IMR-90 (cell line): ENCODE measurements at regions not wholly inside any gene's neighbourhood (a gene's known extent, or its start where the extent isn't known, plus 50 kb on each side); places are given as distances from the start of the nearest gene placed in this dataset.

Source experiments
- ATAC-seq: fragments of 200-7000 bp; cut with Tn5 transposase; 2 replicates; pipeline ENCODE4 v1.9.1; 2020; ENCODE audit warnings: low read depth, mild to moderate bottlenecking, moderate library complexity
- BruUV-seq: library from RNA; stranded (reverse); fragments of 400-500 nt; replicated peaks from 2 replicates; lab custom pipeline; 2021; lab: Mats Ljungman, UMichigan
- CTCF ChIA-PET: fragments of 300-600 bp; formaldehyde crosslinking; extraction: SDS; loops from one replicate; lab custom pipeline; 2021; ENCODE audit warnings: antibody characterized with exemption; lab: Yijun Ruan, JAX
- POLR2A ChIA-PET: fragments of 300-600 bp; sonication (Branson Sonifier 250); formaldehyde crosslinking; loops from one replicate; lab custom pipeline; 2022; ENCODE audit warnings: antibody characterized with exemption; ENCODE audit not compliant: unreplicated experiment; lab: Charles Lee
- DNase-seq: peaks from one replicate; pipeline ENCODE4 v3.0.0; 2013
- H2AFZ ChIP-seq: replicated peaks from 2 replicates; pipeline ENCODE3; 2013; ENCODE audit warnings: low read length, mild to moderate bottlenecking; ENCODE audit not compliant: poor library complexity
- H2AK5ac ChIP-seq: 2 replicates; pipeline ENCODE4 v1.6.1; 2013; ENCODE audit warnings: low read depth, low read length, inconsistent platforms
- H2AK9ac ChIP-seq: replicated peaks from 2 replicates; pipeline ENCODE3; 2013; ENCODE audit warnings: mild to moderate bottlenecking, low read depth, low read length, moderate library complexity; ENCODE audit not compliant: poor library complexity
- H2BK120ac ChIP-seq: 2 replicates; pipeline ENCODE4 v1.6.1; 2013; ENCODE audit warnings: low read depth, low read length, inconsistent platforms
- H2BK15ac ChIP-seq: 3 replicates; pipeline ENCODE4 v1.6.1; 2013; ENCODE audit warnings: low read depth, low read length, inconsistent platforms
- H2BK20ac ChIP-seq: 2 replicates; pipeline ENCODE4 v1.6.1; 2013; ENCODE audit warnings: low read depth, mild to moderate bottlenecking, inconsistent platforms, low read length, moderate library complexity
- H2BK5ac ChIP-seq: 2 replicates; pipeline ENCODE4 v1.6.1; 2013; ENCODE audit warnings: mild to moderate bottlenecking, low read depth, low read length, inconsistent platforms; ENCODE audit not compliant: poor library complexity, severe bottlenecking
- H3K14ac ChIP-seq: replicated peaks from 2 replicates; pipeline ENCODE4 v1.6.1; 2013; ENCODE audit warnings: low read depth, low read length, inconsistent platforms
- H3K18ac ChIP-seq: 2 replicates; pipeline ENCODE4 v1.6.1; 2013; ENCODE audit warnings: low read depth, low read length, control low read depth
- H3K23ac ChIP-seq: 2 replicates; pipeline ENCODE4 v1.6.1; 2013; ENCODE audit warnings: low read depth, low read length, inconsistent platforms
- H3K27ac ChIP-seq: 2 replicates; pipeline ENCODE4 v1.5.1; 2013; ENCODE audit warnings: mild to moderate bottlenecking, control low read depth, low read length; ENCODE audit not compliant: insufficient read depth
- H3K27me3 ChIP-seq: 2 replicates; pipeline ENCODE4 v1.6.1; 2013; ENCODE audit warnings: low read length; ENCODE audit not compliant: control insufficient read depth, insufficient read depth
- H3K36me3 ChIP-seq: 2 replicates; pipeline ENCODE4 v1.6.1; 2013; ENCODE audit warnings: low read length, mixed read lengths; ENCODE audit not compliant: control insufficient read depth, insufficient read depth
- H3K4ac ChIP-seq: 2 replicates; pipeline ENCODE4 v1.6.1; 2013; ENCODE audit warnings: low read depth, low read length, inconsistent platforms
- H3K4me1 ChIP-seq: 2 replicates; pipeline ENCODE4 v1.6.1; 2013; ENCODE audit warnings: low read length, mixed read lengths; ENCODE audit not compliant: control insufficient read depth, insufficient read depth
- H3K4me2 ChIP-seq: 2 replicates; pipeline ENCODE4 v1.6.1; 2013; ENCODE audit warnings: low read depth, mild to moderate bottlenecking, control low read depth, low read length, moderate library complexity
- H3K4me3 ChIP-seq: 2 replicates; pipeline ENCODE4 v1.5.1; 2013; ENCODE audit warnings: low read depth, mild to moderate bottlenecking, control low read depth, low read length, moderate library complexity; ENCODE audit not compliant: insufficient read depth
- H3K56ac ChIP-seq: 2 replicates; pipeline ENCODE4 v1.6.1; 2013; ENCODE audit warnings: low read length, inconsistent platforms; ENCODE audit not compliant: insufficient read depth; ENCODE audit errors: extremely low read depth
- H3K79me1 ChIP-seq, 2 experiments: 2 replicates each; pipeline ENCODE4 v1.6.1; 2013; ENCODE audit warnings: low read length in 2 of 2, inconsistent platforms in 1 of 2, low read depth in 1 of 2
- H3K9ac ChIP-seq: 2 replicates; pipeline ENCODE4 v1.6.1; 2013; ENCODE audit warnings: low read depth, low read length, control low read depth
- H3K9me1 ChIP-seq: 2 replicates; pipeline ENCODE4 v1.6.1; 2013; ENCODE audit warnings: low read length, inconsistent platforms; ENCODE audit not compliant: insufficient read depth
- H3K9me3 ChIP-seq: 2 replicates; pipeline ENCODE4 v1.6.1; 2013; ENCODE audit warnings: low read length; ENCODE audit not compliant: control insufficient read depth, insufficient read depth
- H4K20me1 ChIP-seq: 2 replicates; pipeline ENCODE4 v1.6.1; 2013; ENCODE audit warnings: low read length, inconsistent platforms; ENCODE audit not compliant: insufficient read depth
- H4K5ac ChIP-seq: 2 replicates; pipeline ENCODE4 v1.6.1; 2013; ENCODE audit warnings: mild to moderate bottlenecking, low read depth, low read length, control low read depth
- H4K8ac ChIP-seq, 2 experiments: 2 replicates each; pipeline ENCODE4 v1.6.1; 2013; ENCODE audit warnings: low read depth in 2 of 2, low read length in 2 of 2, control low read depth in 1 of 2, inconsistent platforms in 1 of 2
- H4K91ac ChIP-seq: 2 replicates; pipeline ENCODE4 v1.6.1; 2013; ENCODE audit warnings: low read depth, low read length, inconsistent platforms; ENCODE audit not compliant: insufficient read depth
- BHLHE40 ChIP-seq: fragments of 150-350 bp; IDR thresholded peaks from 2 replicates; pipeline ENCODE4 v1.6.1; 2016; ENCODE audit warnings: mild to moderate bottlenecking, low read depth, low read length
- CEBPB ChIP-seq: IDR thresholded peaks from 2 replicates; pipeline ENCODE4 v1.6.1; 2012; ENCODE audit warnings: low read depth, low read length, improper control_type of control experiment
- CHD1 ChIP-seq: IDR thresholded peaks from 2 replicates; pipeline ENCODE4 v1.6.1; 2012; ENCODE audit warnings: low read depth, low read length, improper control_type of control experiment
- CTCF ChIP-seq: conservative IDR thresholded peaks from 2 replicates; pipeline ENCODE4 v1.5.1; 2012; ENCODE audit warnings: mild to moderate bottlenecking, low read depth, low read length, improper control_type of control experiment
- ELK1 ChIP-seq: fragments of 150-350 bp; IDR thresholded peaks from 2 replicates; pipeline ENCODE4 v1.6.1; 2016; ENCODE audit warnings: low read depth, mild to moderate bottlenecking, low read length, moderate library complexity, borderline replicate concordance
- FOS ChIP-seq: fragments of 150-350 bp; IDR thresholded peaks from 2 replicates; pipeline ENCODE4 v1.6.1; 2016; ENCODE audit warnings: low read depth, low read length
- MAFK ChIP-seq: IDR thresholded peaks from 2 replicates; pipeline ENCODE4 v1.6.1; 2012; ENCODE audit warnings: low read depth, low read length, improper control_type of control experiment
- MAZ ChIP-seq: IDR thresholded peaks from 2 replicates; pipeline ENCODE4 v1.6.1; 2012; ENCODE audit warnings: low read depth, mild to moderate bottlenecking, low read length, improper control_type of control experiment, moderate library complexity, borderline replicate concordance
- MXI1 ChIP-seq: IDR thresholded peaks from 2 replicates; pipeline ENCODE4 v1.6.1; 2012; ENCODE audit warnings: low read depth, mild to moderate bottlenecking, low read length, moderate library complexity, borderline replicate concordance
- NFE2L2 ChIP-seq: fragments of 150-350 bp; IDR thresholded peaks from 2 replicates; pipeline ENCODE4 v1.6.1; 2016; ENCODE audit warnings: low read depth, mild to moderate bottlenecking, low read length
- POLR2A ChIP-seq: IDR thresholded peaks from 2 replicates; pipeline ENCODE4 v1.6.1; 2012; ENCODE audit warnings: mild to moderate bottlenecking, low read depth, low read length
- RAD21 ChIP-seq: IDR thresholded peaks from 2 replicates; pipeline ENCODE4 v1.6.1; 2012; ENCODE audit warnings: low read length, improper control_type of control experiment
- RCOR1 ChIP-seq: IDR thresholded peaks from 2 replicates; pipeline ENCODE4 v1.6.1; 2012; ENCODE audit warnings: mild to moderate bottlenecking, low read length, improper control_type of control experiment; ENCODE audit not compliant: insufficient replicate concordance
- RFX5 ChIP-seq: IDR thresholded peaks from 2 replicates; pipeline ENCODE4 v1.8.0; 2012; ENCODE audit warnings: low read depth, mild to moderate bottlenecking, low read length, moderate library complexity
- SMC3 ChIP-seq: fragments of 150-350 bp; IDR thresholded peaks from 2 replicates; pipeline ENCODE4 v1.6.1; 2016; ENCODE audit warnings: low read depth, mild to moderate bottlenecking, antibody characterized with exemption, low read length, moderate library complexity
- USF2 ChIP-seq: fragments of 150-350 bp; IDR thresholded peaks from 2 replicates; pipeline ENCODE4 v1.6.1; 2017; ENCODE audit warnings: mild to moderate bottlenecking, antibody characterized with exemption, low read length, low read depth
- WGBS, 2 experiments: methylation state at CpG; one replicate each; pipeline versions ENCODE4 v1.1.5 to v1.1.7; 2013; ENCODE audit warnings: missing lambda C conversion rate in 2 of 2; ENCODE audit not compliant: insufficient read length in 1 of 2; ENCODE audit errors: extremely low coverage in 2 of 2; 5-methylcytosine and 5-hydroxymethylcytosine counted together
- dilution Hi-C: fragments of 300-500 bp; cut with HindIII; formaldehyde crosslinking; loops from one replicate; pipeline ENCODE4 v1.14.3; 2018; ENCODE audit warnings: low sequenced_read_pairs; ENCODE audit not compliant: unreplicated experiment
- in situ Hi-C: fragments of 300-500 bp; cut with MboI; formaldehyde crosslinking; loops from 3 replicates; pipeline ENCODE4 v1.14.3; 2019; ENCODE audit warnings: low sequenced_read_pairs, inconsistent platforms, mixed read lengths
- intact Hi-C: fragments of 100-400 bp; cut with micrococcal nuclease; formaldehyde crosslinking; loops from 2 replicates; pipeline ENCODE4 v1.10.0; 2022

- ChIA-PET CTCF (no interaction called here), POLR2A (no interaction called here)
- dilution Hi-C loops (no loop called here), intact Hi-C loops (no loop called here), in situ Hi-C loops (no loop called here)
- no peak overlapping the region for H4K5ac ChIP-seq
- no peaks in the 10 kb centered on the region for H3K36me3 ChIP-seq
- H2AK9ac ChIP-seq, result no peak overlapping the region
- H3K14ac ChIP-seq, result no peak overlapping the region
- H2BK15ac ChIP-seq, result no peak overlapping the region
- H2BK20ac ChIP-seq, result no peak overlapping the region
- no peak overlapping the region for H3K23ac ChIP-seq
- no peak overlapping the region for H4K8ac ChIP-seq
- ATAC-seq (no peak), DNase-seq (no peak)
- peaks cover 4% of the 10 kb centered on the region for H3K4me1 ChIP-seq
- no peak overlapping the region for H3K27ac ChIP-seq
- no peak overlapping the region for H2BK120ac ChIP-seq
- no peak overlapping the region for H3K4me3 ChIP-seq
- H3K9ac ChIP-seq, result no peak overlapping the region
- TF ChIP-seq RFX5, result no peak
- TF ChIP-seq BHLHE40, result no peak
- no peak for TF ChIP-seq MAZ
- no peak for TF ChIP-seq MXI1
- TF ChIP-seq RAD21, result no peak
- TF ChIP-seq ELK1, result no peak
- TF ChIP-seq CTCF, result no peak
- no peak for TF ChIP-seq MAFK
- TF ChIP-seq CHD1, result no peak
- no peak for TF ChIP-seq CEBPB
- no peak for TF ChIP-seq RCOR1
- TF ChIP-seq USF2, result no peak
- no peak for TF ChIP-seq NFE2L2
- TF ChIP-seq FOS, result no peak
- TF ChIP-seq POLR2A, result no peak
- no peak for TF ChIP-seq SMC3
- no peak overlapping the region for H2AK5ac ChIP-seq
- H3K9me3 ChIP-seq, result peaks cover 10% of the 10 kb centered on the region
- no peak overlapping the region for H2BK5ac ChIP-seq
- no peak overlapping the region for H3K56ac ChIP-seq
- no peaks in the 10 kb centered on the region for H3K27me3 ChIP-seq
- H4K20me1 ChIP-seq, result no peaks in the 10 kb centered on the region
- no CpG with 5 or more reads among the region's 1 CpG for WGBS, 2 experiments
- 0 out of 2 replicates have a peak, but pooled peaks cover 3% of the 10 kb centered on the region for H3K9me1 ChIP-seq
- no peaks in the 10 kb centered on the region for H3K79me1 ChIP-seq
- BruUV-seq, result no TSS peak
- no peak overlapping the region for H3K4me2 ChIP-seq
- no peak overlapping the region for H4K91ac ChIP-seq
- H2AFZ ChIP-seq, result no peak overlapping the region
- H3K18ac ChIP-seq, result no peak overlapping the region
- H3K4ac ChIP-seq, result no peak overlapping the region
Observed at GRCh38 chr3:105972069-105972468, 103.3 kb upstream of the CBLB start.
